ENCODE measurements at regions not wholly inside any gene's neighbourhood (a gene's known extent, or its start where the extent isn't known, plus 50 kb on each side); places are given as distances from the start of the nearest gene placed in this dataset.
A peak's percentile ranks its signal among the peaks of the same experiment; 100 is the strongest.
"Not testable (repeated sequence)": the region's sequence is repeated elsewhere in the genome, so short reads cannot be mapped to it uniquely, and the experiment has no call there.

DNA sequence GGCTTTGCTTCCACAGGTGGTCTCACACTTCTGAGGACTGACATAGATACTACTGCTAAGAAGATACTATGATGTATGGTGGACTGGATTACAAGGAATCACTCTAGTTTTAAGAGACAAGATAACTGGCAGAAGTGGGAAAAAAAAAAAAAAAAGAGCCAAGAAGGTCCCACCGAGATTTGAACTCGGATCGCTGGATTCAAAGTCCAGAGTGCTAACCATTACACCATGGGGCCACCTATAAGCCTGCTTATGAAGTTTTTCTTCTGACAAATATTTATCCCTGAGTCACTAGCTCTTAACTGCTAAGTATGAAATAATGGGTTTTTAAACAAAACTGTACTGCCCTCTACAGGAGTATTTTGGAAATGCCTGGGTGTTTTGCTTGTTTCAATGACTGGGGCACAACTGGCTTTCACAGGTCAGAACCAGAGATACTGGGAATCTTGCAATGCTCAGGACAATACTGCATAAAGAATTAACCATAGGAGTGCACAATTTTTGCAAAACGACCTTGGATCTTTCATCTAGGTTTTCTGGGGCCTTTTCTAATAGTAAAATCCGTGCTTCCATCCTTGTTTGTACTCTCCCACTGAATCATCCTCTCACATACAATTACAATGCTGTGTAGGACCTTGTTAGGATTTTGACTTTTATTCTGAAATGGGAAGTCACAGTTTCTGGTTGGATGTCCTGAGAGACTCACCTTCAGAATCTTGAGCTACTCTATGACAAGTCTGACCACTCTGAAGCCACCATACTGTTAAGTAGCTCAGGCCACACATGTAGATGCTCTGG, 116.3 kb downstream of the OR2B2 start:
- Histone ChIP-seq H3K36me3 (ENCODE audit: control insufficient read depth in 4 of 4, insufficient read depth in 4 of 4, low read length in 3 of 4) (no peaks in the 10 kb centered on the region), H3K4me1 (ENCODE audit: control extremely low read depth in 1 of 4, control insufficient read depth in 4 of 4, insufficient read depth in 4 of 4, low read length in 3 of 4) (peaks cover 13 to 22% (median 20%) of the 10 kb centered on the region in 4 experiments), H3K4me3 (ENCODE audit: control insufficient read depth in 1 of 7, extremely low read depth in 1 of 7, insufficient read depth in 4 of 7, low read depth in 2 of 7, low read length in 6 of 7) (no peak overlapping the region), H3K27me3 (replicated peaks in 2 of 5; ENCODE audit: control insufficient read depth in 4 of 5, insufficient read depth in 5 of 5, low read length in 4 of 5) (peaks cover 0 to 2% (median 0%) of the 10 kb centered on the region in 5 experiments), H3K27ac (ENCODE audit: insufficient read depth in 1 of 2, low read depth in 1 of 2, low read length in 2 of 2, poor library complexity in 1 of 2, severe bottlenecking in 2 of 2) (no peak overlapping the region), H3K9me3 (ENCODE audit: control extremely low read depth in 1 of 5, control insufficient read depth in 4 of 5, insufficient read depth in 2 of 5, low read depth in 1 of 5, low read length in 4 of 5) (no peaks in the 10 kb centered on the region)
- ChIA-PET POLR2A (interaction anchor here (0.6 to 1.5 kb wide), 5 partner anchors 11 to 561 kb away, joined by 3 to 5 read pairs (median 4); a partner anchor contains a TSS), CTCF (interaction anchor here (0.6 to 3.4 kb wide), 23 partner anchors 11 to 669 kb away, joined by 3 to 31 read pairs (median 4); a partner anchor contains a TSS)
- WGBS (ENCODE audit: insufficient coverage): 12% methylated on average over 5 of the region's 5 CpGs
- DNase-seq: peak; percentile 90 to 95 (median 92)

- Histone ChIP-seq H3K4me1 (ENCODE audit: control extremely low read depth in 1 of 4, control insufficient read depth in 4 of 4, insufficient read depth in 4 of 4, low read length in 3 of 4) (peaks cover 13 to 22% (median 20%) of the 10 kb centered on the region in 4 experiments), H3K27ac (ENCODE audit: insufficient read depth in 1 of 2, low read depth in 1 of 2, low read length in 2 of 2, poor library complexity in 1 of 2, severe bottlenecking in 2 of 2) (peak overlapping the region in 1 of 2 experiments; percentile 63), H3K9me3 (ENCODE audit: control extremely low read depth in 1 of 5, control insufficient read depth in 4 of 5, insufficient read depth in 2 of 5, low read depth in 1 of 5, low read length in 4 of 5) (no peaks in the 10 kb centered on the region), H3K36me3 (ENCODE audit: control insufficient read depth in 4 of 4, insufficient read depth in 4 of 4, low read length in 3 of 4) (no peaks in the 10 kb centered on the region), H3K27me3 (replicated peaks in 2 of 5; ENCODE audit: control insufficient read depth in 4 of 5, insufficient read depth in 5 of 5, low read length in 4 of 5) (peaks cover 0 to 2% (median 0%) of the 10 kb centered on the region in 5 experiments), H3K4me3 (ENCODE audit: control insufficient read depth in 1 of 7, extremely low read depth in 1 of 7, insufficient read depth in 4 of 7, low read depth in 2 of 7, low read length in 6 of 7) (peak overlapping the region; percentile 28 to 84 (median 68))
- CTCF ChIA-PET: interaction anchor here (0.7 kb wide), 1 partner anchor 629 kb away, joined by 3 read pairs; no protein-coding TSS in a partner anchor
- under 1% methylated on average over 21 of the region's 22 CpGs for WGBS (ENCODE audit: insufficient coverage)
- DNase-seq: peak; percentile 51 to 73 (median 65)
- POLR2A ChIA-PET: interaction anchor here (0.7 kb wide), 1 partner anchor 22 kb away, joined by 3 read pairs; no protein-coding TSS in a partner anchor
Observed at GRCh38 chr6:27791182-27791943, 120.8 kb downstream of the OR2B2 start.

DNA sequence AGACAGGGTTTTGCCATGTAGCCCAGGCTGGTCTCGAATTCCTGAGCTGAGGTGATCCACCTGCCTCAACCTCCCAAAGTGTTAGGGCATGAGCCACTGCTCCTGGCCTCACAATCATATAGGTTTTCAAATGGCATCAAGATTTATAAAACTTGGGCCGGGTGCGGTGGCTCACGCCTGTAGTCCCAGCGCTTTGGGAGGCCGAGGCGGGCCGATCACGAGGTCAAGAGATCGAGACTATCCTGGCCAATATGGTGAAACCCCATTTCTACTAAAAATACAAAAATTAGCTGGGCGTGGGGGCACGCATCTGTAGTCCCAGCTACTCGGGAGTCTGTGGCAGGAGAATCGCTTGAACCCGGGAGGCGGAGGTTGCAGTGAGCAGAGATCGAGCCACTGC, 123.8 kb downstream of the OR2B2 start:
- H3K9me3 ChIP-seq (ENCODE audit: control extremely low read depth in 1 of 5, control insufficient read depth in 4 of 5, insufficient read depth in 2 of 5, low read depth in 1 of 5, low read length in 4 of 5); POLR2A ChIA-PET; H3K27me3 ChIP-seq (replicated peaks in 2 of 5; ENCODE audit: control insufficient read depth in 4 of 5, insufficient read depth in 5 of 5, low read length in 4 of 5); H3K27ac ChIP-seq (ENCODE audit: insufficient read depth in 1 of 2, low read depth in 1 of 2, low read length in 2 of 2, poor library complexity in 1 of 2, severe bottlenecking in 2 of 2); H3K4me3 ChIP-seq (ENCODE audit: control insufficient read depth in 1 of 7, extremely low read depth in 1 of 7, insufficient read depth in 4 of 7, low read depth in 2 of 7, low read length in 6 of 7); DNase-seq; H3K36me3 ChIP-seq (ENCODE audit: control insufficient read depth in 4 of 4, insufficient read depth in 4 of 4, low read length in 3 of 4): not testable (repeated sequence)
- 98% methylated on average over 16 of the region's 17 CpGs for WGBS (ENCODE audit: insufficient coverage)
- H3K4me1 ChIP-seq (ENCODE audit: control extremely low read depth in 1 of 4, control insufficient read depth in 4 of 4, insufficient read depth in 4 of 4, low read length in 3 of 4): peaks cover 13 to 22% (median 21%) of the 10 kb centered on the region in 4 experiments
- CTCF ChIA-PET: interaction anchor here (1.3 to 1.5 kb wide), 3 partner anchors 9 to 661 kb away, joined by 3 to 5 read pairs (median 3); no protein-coding TSS in a partner anchor

- Histone ChIP-seq H3K27ac (ENCODE audit: insufficient read depth in 1 of 2, low read depth in 1 of 2, low read length in 2 of 2, poor library complexity in 1 of 2, severe bottlenecking in 2 of 2) (no peak overlapping the region), H3K9me3 (ENCODE audit: control extremely low read depth in 1 of 5, control insufficient read depth in 4 of 5, insufficient read depth in 2 of 5, low read depth in 1 of 5, low read length in 4 of 5) (no peaks in the 10 kb centered on the region), H3K36me3 (ENCODE audit: control insufficient read depth in 4 of 4, insufficient read depth in 4 of 4, low read length in 3 of 4) (no peaks in the 10 kb centered on the region), H3K4me1 (ENCODE audit: control extremely low read depth in 1 of 4, control insufficient read depth in 4 of 4, insufficient read depth in 4 of 4, low read length in 3 of 4) (peaks cover 0 to 3% (median under 1%) of the 10 kb centered on the region in 4 experiments), H3K4me3 (ENCODE audit: control insufficient read depth in 1 of 7, extremely low read depth in 1 of 7, insufficient read depth in 4 of 7, low read depth in 2 of 7, low read length in 6 of 7) (no peak overlapping the region), H3K27me3 (replicated peaks in 2 of 5; ENCODE audit: control insufficient read depth in 4 of 5, insufficient read depth in 5 of 5, low read length in 4 of 5) (no peaks in the 10 kb centered on the region)
- 78% methylated on average over 1 of the region's 1 CpG for WGBS (ENCODE audit: insufficient coverage)
- ChIA-PET CTCF (interaction anchor here (1.1 to 4.5 kb wide), 4 partner anchors 9 to 110 kb away, joined by 3 to 34 read pairs (median 4); no protein-coding TSS in a partner anchor), POLR2A (no interaction called here)
- DNase-seq: no peak
Observed at GRCh38 chr6:27786048-27786447, 126.1 kb downstream of the OR2B2 start.

DNA sequence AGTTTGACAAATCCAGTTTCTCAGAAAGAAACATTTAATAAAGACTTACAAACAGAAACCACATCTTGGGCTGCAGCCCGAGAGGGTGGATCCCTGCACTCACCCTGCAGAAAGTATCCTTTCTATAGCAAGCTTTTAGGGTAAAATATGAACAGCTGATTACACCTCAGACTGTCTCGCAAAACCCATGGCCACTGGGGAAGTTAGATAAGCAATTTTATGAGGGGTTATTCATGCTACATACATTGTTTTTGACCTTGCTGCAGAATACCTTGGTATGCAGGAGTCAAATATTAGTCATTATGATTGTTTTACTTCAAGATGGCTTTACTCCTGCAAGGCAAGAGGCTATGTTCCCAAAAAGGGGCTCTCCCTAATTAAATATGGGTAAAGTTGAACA, 126.9 kb downstream of the OR2B2 start:
- peak overlapping the region in 1 of 2 experiments; percentile 25 for H3K27ac ChIP-seq (ENCODE audit: insufficient read depth in 1 of 2, low read depth in 1 of 2, low read length in 2 of 2, poor library complexity in 1 of 2, severe bottlenecking in 2 of 2)
- WGBS (ENCODE audit: insufficient coverage): no CpG with 5 or more reads among the region's 2 CpGs
- ChIA-PET POLR2A (no interaction called here), CTCF (interaction anchor here (1.1 to 4.5 kb wide), 4 partner anchors 9 to 110 kb away, joined by 3 to 34 read pairs (median 4); no protein-coding TSS in a partner anchor)
- H3K9me3 ChIP-seq (ENCODE audit: control extremely low read depth in 1 of 5, control insufficient read depth in 4 of 5, insufficient read depth in 2 of 5, low read depth in 1 of 5, low read length in 4 of 5): no peaks in the 10 kb centered on the region
- no peaks in the 10 kb centered on the region for H3K36me3 ChIP-seq (ENCODE audit: control insufficient read depth in 4 of 4, insufficient read depth in 4 of 4, low read length in 3 of 4)
- H3K27me3 ChIP-seq (replicated peaks in 2 of 5; ENCODE audit: control insufficient read depth in 4 of 5, insufficient read depth in 5 of 5, low read length in 4 of 5): no peaks in the 10 kb centered on the region
- H3K4me1 ChIP-seq (ENCODE audit: control extremely low read depth in 1 of 4, control insufficient read depth in 4 of 4, insufficient read depth in 4 of 4, low read length in 3 of 4): peaks cover 0 to 3% (median 0%) of the 10 kb centered on the region in 4 experiments
- peak in 2 of 3 donors; percentile 49 to 73 for DNase-seq
- H3K4me3 ChIP-seq (ENCODE audit: control insufficient read depth in 1 of 7, extremely low read depth in 1 of 7, insufficient read depth in 4 of 7, low read depth in 2 of 7, low read length in 6 of 7): no peak overlapping the region

DNA sequence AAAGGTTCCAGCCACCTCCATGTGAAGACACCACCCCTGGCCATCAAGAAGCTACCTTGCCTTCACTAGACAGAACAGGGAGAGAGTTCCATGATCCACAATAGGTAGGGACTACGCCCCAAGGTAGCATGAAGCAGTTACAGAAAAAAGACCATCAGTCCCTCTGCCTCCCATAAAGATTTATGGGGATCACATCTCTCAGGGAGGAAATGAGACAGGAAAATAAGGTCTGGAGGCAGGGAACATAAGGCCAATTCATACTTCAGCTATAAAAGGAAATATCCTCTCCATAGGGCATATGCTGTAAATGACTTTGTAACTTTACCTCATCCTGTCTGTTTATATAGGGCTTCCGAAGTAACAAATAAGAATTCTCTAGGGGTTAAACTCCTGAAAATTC, 129.4 kb downstream of the OR2B2 start:
- no peaks in the 10 kb centered on the region for H3K9me3 ChIP-seq (ENCODE audit: control extremely low read depth in 1 of 5, control insufficient read depth in 4 of 5, insufficient read depth in 2 of 5, low read depth in 1 of 5, low read length in 4 of 5)
- POLR2A ChIA-PET: no interaction called here
- no peak overlapping the region for H3K4me3 ChIP-seq (ENCODE audit: control insufficient read depth in 1 of 7, extremely low read depth in 1 of 7, insufficient read depth in 4 of 7, low read depth in 2 of 7, low read length in 6 of 7)
- no peak for DNase-seq
- H3K27me3 ChIP-seq (replicated peaks in 2 of 5; ENCODE audit: control insufficient read depth in 4 of 5, insufficient read depth in 5 of 5, low read length in 4 of 5): no peaks in the 10 kb centered on the region
- H3K36me3 ChIP-seq (ENCODE audit: control insufficient read depth in 4 of 4, insufficient read depth in 4 of 4, low read length in 3 of 4): no peaks in the 10 kb centered on the region
- peaks cover 0 to 3% (median 0%) of the 10 kb centered on the region in 4 experiments for H3K4me1 ChIP-seq (ENCODE audit: control extremely low read depth in 1 of 4, control insufficient read depth in 4 of 4, insufficient read depth in 4 of 4, low read length in 3 of 4)
- H3K27ac ChIP-seq (ENCODE audit: insufficient read depth in 1 of 2, low read depth in 1 of 2, low read length in 2 of 2, poor library complexity in 1 of 2, severe bottlenecking in 2 of 2): no peak overlapping the region
- CTCF ChIA-PET: interaction anchor here (0.9 to 3.3 kb wide), 5 partner anchors 11 to 114 kb away, joined by 3 to 22 read pairs (median 3); no protein-coding TSS in a partner anchor
- WGBS (ENCODE audit: insufficient coverage): 83% methylated on average over 1 of the region's 2 CpGs

Data from common myeloid progenitor, CD34-positive (primary cell).